IMR-90 (cell line): ENCODE measurements at regions not wholly inside any gene's neighbourhood (a gene's known extent, or its start where the extent isn't known, plus 50 kb on each side); places are given as distances from the start of the nearest gene placed in this dataset.

Source experiments
- ATAC-seq: fragments of 200-7000 bp; cut with Tn5 transposase; 2 replicates; pipeline ENCODE4 v1.9.1; 2020; ENCODE audit warnings: low read depth, mild to moderate bottlenecking, moderate library complexity
- BruUV-seq: library from RNA; stranded (reverse); fragments of 400-500 nt; replicated peaks from 2 replicates; lab custom pipeline; 2021; lab: Mats Ljungman, UMichigan
- CTCF ChIA-PET: fragments of 300-600 bp; formaldehyde crosslinking; extraction: SDS; loops from one replicate; lab custom pipeline; 2021; ENCODE audit warnings: antibody characterized with exemption; lab: Yijun Ruan, JAX
- POLR2A ChIA-PET: fragments of 300-600 bp; sonication (Branson Sonifier 250); formaldehyde crosslinking; loops from one replicate; lab custom pipeline; 2022; ENCODE audit warnings: antibody characterized with exemption; ENCODE audit not compliant: unreplicated experiment; lab: Charles Lee
- DNase-seq: peaks from one replicate; pipeline ENCODE4 v3.0.0; 2013
- H2AFZ ChIP-seq: replicated peaks from 2 replicates; pipeline ENCODE3; 2013; ENCODE audit warnings: low read length, mild to moderate bottlenecking; ENCODE audit not compliant: poor library complexity
- H2AK5ac ChIP-seq: 2 replicates; pipeline ENCODE4 v1.6.1; 2013; ENCODE audit warnings: low read depth, low read length, inconsistent platforms
- H2AK9ac ChIP-seq: replicated peaks from 2 replicates; pipeline ENCODE3; 2013; ENCODE audit warnings: mild to moderate bottlenecking, low read depth, low read length, moderate library complexity; ENCODE audit not compliant: poor library complexity
- H2BK120ac ChIP-seq: 2 replicates; pipeline ENCODE4 v1.6.1; 2013; ENCODE audit warnings: low read depth, low read length, inconsistent platforms
- H2BK15ac ChIP-seq: 3 replicates; pipeline ENCODE4 v1.6.1; 2013; ENCODE audit warnings: low read depth, low read length, inconsistent platforms
- H2BK20ac ChIP-seq: 2 replicates; pipeline ENCODE4 v1.6.1; 2013; ENCODE audit warnings: low read depth, mild to moderate bottlenecking, inconsistent platforms, low read length, moderate library complexity
- H2BK5ac ChIP-seq: 2 replicates; pipeline ENCODE4 v1.6.1; 2013; ENCODE audit warnings: mild to moderate bottlenecking, low read depth, low read length, inconsistent platforms; ENCODE audit not compliant: poor library complexity, severe bottlenecking
- H3K14ac ChIP-seq: replicated peaks from 2 replicates; pipeline ENCODE4 v1.6.1; 2013; ENCODE audit warnings: low read depth, low read length, inconsistent platforms
- H3K18ac ChIP-seq: 2 replicates; pipeline ENCODE4 v1.6.1; 2013; ENCODE audit warnings: low read depth, low read length, control low read depth
- H3K23ac ChIP-seq: 2 replicates; pipeline ENCODE4 v1.6.1; 2013; ENCODE audit warnings: low read depth, low read length, inconsistent platforms
- H3K27ac ChIP-seq: 2 replicates; pipeline ENCODE4 v1.5.1; 2013; ENCODE audit warnings: mild to moderate bottlenecking, control low read depth, low read length; ENCODE audit not compliant: insufficient read depth
- H3K27me3 ChIP-seq: 2 replicates; pipeline ENCODE4 v1.6.1; 2013; ENCODE audit warnings: low read length; ENCODE audit not compliant: control insufficient read depth, insufficient read depth
- H3K36me3 ChIP-seq: 2 replicates; pipeline ENCODE4 v1.6.1; 2013; ENCODE audit warnings: low read length, mixed read lengths; ENCODE audit not compliant: control insufficient read depth, insufficient read depth
- H3K4ac ChIP-seq: 2 replicates; pipeline ENCODE4 v1.6.1; 2013; ENCODE audit warnings: low read depth, low read length, inconsistent platforms
- H3K4me1 ChIP-seq: 2 replicates; pipeline ENCODE4 v1.6.1; 2013; ENCODE audit warnings: low read length, mixed read lengths; ENCODE audit not compliant: control insufficient read depth, insufficient read depth
- H3K4me2 ChIP-seq: 2 replicates; pipeline ENCODE4 v1.6.1; 2013; ENCODE audit warnings: low read depth, mild to moderate bottlenecking, control low read depth, low read length, moderate library complexity
- H3K4me3 ChIP-seq: 2 replicates; pipeline ENCODE4 v1.5.1; 2013; ENCODE audit warnings: low read depth, mild to moderate bottlenecking, control low read depth, low read length, moderate library complexity; ENCODE audit not compliant: insufficient read depth
- H3K56ac ChIP-seq: 2 replicates; pipeline ENCODE4 v1.6.1; 2013; ENCODE audit warnings: low read length, inconsistent platforms; ENCODE audit not compliant: insufficient read depth; ENCODE audit errors: extremely low read depth
- H3K79me1 ChIP-seq, 2 experiments: 2 replicates each; pipeline ENCODE4 v1.6.1; 2013; ENCODE audit warnings: low read length in 2 of 2, inconsistent platforms in 1 of 2, low read depth in 1 of 2
- H3K9ac ChIP-seq: 2 replicates; pipeline ENCODE4 v1.6.1; 2013; ENCODE audit warnings: low read depth, low read length, control low read depth
- H3K9me1 ChIP-seq: 2 replicates; pipeline ENCODE4 v1.6.1; 2013; ENCODE audit warnings: low read length, inconsistent platforms; ENCODE audit not compliant: insufficient read depth
- H3K9me3 ChIP-seq: 2 replicates; pipeline ENCODE4 v1.6.1; 2013; ENCODE audit warnings: low read length; ENCODE audit not compliant: control insufficient read depth, insufficient read depth
- H4K20me1 ChIP-seq: 2 replicates; pipeline ENCODE4 v1.6.1; 2013; ENCODE audit warnings: low read length, inconsistent platforms; ENCODE audit not compliant: insufficient read depth
- H4K5ac ChIP-seq: 2 replicates; pipeline ENCODE4 v1.6.1; 2013; ENCODE audit warnings: mild to moderate bottlenecking, low read depth, low read length, control low read depth
- H4K8ac ChIP-seq, 2 experiments: 2 replicates each; pipeline ENCODE4 v1.6.1; 2013; ENCODE audit warnings: low read depth in 2 of 2, low read length in 2 of 2, control low read depth in 1 of 2, inconsistent platforms in 1 of 2
- H4K91ac ChIP-seq: 2 replicates; pipeline ENCODE4 v1.6.1; 2013; ENCODE audit warnings: low read depth, low read length, inconsistent platforms; ENCODE audit not compliant: insufficient read depth
- BHLHE40 ChIP-seq: fragments of 150-350 bp; IDR thresholded peaks from 2 replicates; pipeline ENCODE4 v1.6.1; 2016; ENCODE audit warnings: mild to moderate bottlenecking, low read depth, low read length
- CEBPB ChIP-seq: IDR thresholded peaks from 2 replicates; pipeline ENCODE4 v1.6.1; 2012; ENCODE audit warnings: low read depth, low read length, improper control_type of control experiment
- MAFK ChIP-seq: IDR thresholded peaks from 2 replicates; pipeline ENCODE4 v1.6.1; 2012; ENCODE audit warnings: low read depth, low read length, improper control_type of control experiment
- MXI1 ChIP-seq: IDR thresholded peaks from 2 replicates; pipeline ENCODE4 v1.6.1; 2012; ENCODE audit warnings: low read depth, mild to moderate bottlenecking, low read length, moderate library complexity, borderline replicate concordance
- POLR2A ChIP-seq: IDR thresholded peaks from 2 replicates; pipeline ENCODE4 v1.6.1; 2012; ENCODE audit warnings: mild to moderate bottlenecking, low read depth, low read length
- RAD21 ChIP-seq: IDR thresholded peaks from 2 replicates; pipeline ENCODE4 v1.6.1; 2012; ENCODE audit warnings: low read length, improper control_type of control experiment
- RCOR1 ChIP-seq: IDR thresholded peaks from 2 replicates; pipeline ENCODE4 v1.6.1; 2012; ENCODE audit warnings: mild to moderate bottlenecking, low read length, improper control_type of control experiment; ENCODE audit not compliant: insufficient replicate concordance
- RFX5 ChIP-seq: IDR thresholded peaks from 2 replicates; pipeline ENCODE4 v1.8.0; 2012; ENCODE audit warnings: low read depth, mild to moderate bottlenecking, low read length, moderate library complexity
- SMC3 ChIP-seq: fragments of 150-350 bp; IDR thresholded peaks from 2 replicates; pipeline ENCODE4 v1.6.1; 2016; ENCODE audit warnings: low read depth, mild to moderate bottlenecking, antibody characterized with exemption, low read length, moderate library complexity
- USF2 ChIP-seq: fragments of 150-350 bp; IDR thresholded peaks from 2 replicates; pipeline ENCODE4 v1.6.1; 2017; ENCODE audit warnings: mild to moderate bottlenecking, antibody characterized with exemption, low read length, low read depth
- WGBS, 2 experiments: methylation state at CpG; one replicate each; pipeline versions ENCODE4 v1.1.5 to v1.1.7; 2013; ENCODE audit warnings: missing lambda C conversion rate in 2 of 2; ENCODE audit not compliant: insufficient read length in 1 of 2; ENCODE audit errors: extremely low coverage in 2 of 2; 5-methylcytosine and 5-hydroxymethylcytosine counted together
- dilution Hi-C: fragments of 300-500 bp; cut with HindIII; formaldehyde crosslinking; loops from one replicate; pipeline ENCODE4 v1.14.3; 2018; ENCODE audit warnings: low sequenced_read_pairs; ENCODE audit not compliant: unreplicated experiment
- in situ Hi-C: fragments of 300-500 bp; cut with MboI; formaldehyde crosslinking; loops from 3 replicates; pipeline ENCODE4 v1.14.3; 2019; ENCODE audit warnings: low sequenced_read_pairs, inconsistent platforms, mixed read lengths
- intact Hi-C: fragments of 100-400 bp; cut with micrococcal nuclease; formaldehyde crosslinking; loops from 2 replicates; pipeline ENCODE4 v1.10.0; 2022

DNA sequence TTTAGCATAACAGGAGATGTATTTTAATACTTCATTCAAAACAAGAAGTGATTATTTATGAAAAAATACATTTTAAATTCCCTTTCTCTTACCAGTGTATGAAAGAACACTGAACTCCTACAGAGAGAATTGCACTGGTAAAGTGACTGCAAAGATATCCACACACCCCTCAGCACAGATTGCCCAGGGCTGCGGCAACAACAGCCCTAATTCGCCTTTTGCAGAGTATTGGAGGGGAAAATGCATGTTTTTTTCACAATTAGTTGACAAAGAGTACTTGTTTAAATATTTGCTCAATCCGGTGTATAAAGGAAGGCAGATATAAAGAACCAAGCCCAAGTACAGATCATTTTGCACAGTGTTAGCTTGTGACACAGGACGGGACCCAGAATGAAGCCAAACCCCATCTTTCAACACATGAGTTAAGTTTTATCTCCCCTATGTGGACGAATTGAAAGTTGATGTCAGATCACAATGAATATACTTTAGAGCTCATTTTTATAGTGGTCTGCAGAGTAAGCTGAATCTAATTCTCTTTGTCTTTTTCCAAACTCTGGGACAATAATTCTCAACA, 551.4 kb upstream of the IGFBP7 start:
- no peak overlapping the region for H3K56ac ChIP-seq
- no peak overlapping the region for H3K14ac ChIP-seq
- peaks cover 3% of the 10 kb centered on the region; the same call in 1 of the 2 replicates for H3K9me3 ChIP-seq
- no peak overlapping the region for H2BK120ac ChIP-seq
- no peaks in the 10 kb centered on the region for H3K79me1 ChIP-seq
- H3K27ac ChIP-seq: no peak overlapping the region
- no peak for TF ChIP-seq MXI1
- TF ChIP-seq RAD21: no peak
- no peak for TF ChIP-seq RFX5
- no peak for TF ChIP-seq CEBPB
- TF ChIP-seq RCOR1: no peak
- no peak for TF ChIP-seq SMC3
- TF ChIP-seq BHLHE40: no peak
- no peak for TF ChIP-seq POLR2A
- TF ChIP-seq USF2: no peak
- no peak for TF ChIP-seq MAFK
- ChIA-PET POLR2A (no interaction called here), CTCF (no interaction called here)
- H4K91ac ChIP-seq: no peak overlapping the region
- no peaks in the 10 kb centered on the region for H3K27me3 ChIP-seq
- ATAC-seq: no peak
- H4K8ac ChIP-seq: no peak overlapping the region
- H3K4me3 ChIP-seq: no peak overlapping the region
- H3K4me2 ChIP-seq: no peak overlapping the region
- in situ Hi-C loops (no loop called here), dilution Hi-C loops (no loop called here), intact Hi-C loops (no loop called here)
- no peak overlapping the region for H2BK15ac ChIP-seq
- no peaks in the 10 kb centered on the region for H3K9me1 ChIP-seq
- no peak overlapping the region for H2AFZ ChIP-seq
- H2AK5ac ChIP-seq: no peak overlapping the region
- no TSS peak for BruUV-seq
- no peak overlapping the region for H3K23ac ChIP-seq
- H3K4me1 ChIP-seq: no peaks in the 10 kb centered on the region
- H3K9ac ChIP-seq: no peak overlapping the region
- no peak for DNase-seq
- H2AK9ac ChIP-seq: no peak overlapping the region
- H3K18ac ChIP-seq: no peak overlapping the region
- WGBS, 2 experiments: no CpG with 5 or more reads among the region's 5 CpGs
- H3K36me3 ChIP-seq: no peaks in the 10 kb centered on the region
- no peak overlapping the region for H4K5ac ChIP-seq
- H4K20me1 ChIP-seq: no peaks in the 10 kb centered on the region
- H3K4ac ChIP-seq: no peak overlapping the region
- no peak overlapping the region for H2BK20ac ChIP-seq
- H2BK5ac ChIP-seq: no peak overlapping the region
